SK-N-SH (cell line): ENCODE measurements at regions not wholly inside any gene's neighbourhood (a gene's known extent, or its start where the extent isn't known, plus 50 kb on each side); places are given as distances from the start of the nearest gene placed in this dataset.

Experiments used
- CTCF ChIA-PET: fragments of 300-600, 350-600 bp; formaldehyde crosslinking; extraction: SDS; loops from one replicate; lab custom pipeline; 2021; lab: Yijun Ruan, JAX
- POLR2A ChIA-PET: fragments of 350-600 bp; sonication (Branson Sonifier 250); formaldehyde crosslinking; extraction: SDS; loops from one replicate; lab custom pipeline; 2020; ENCODE audit warnings: antibody characterized with exemption, inconsistent platforms; lab: Yijun Ruan, JAX
- DNase-seq: peaks from one replicate; pipeline ENCODE4 v3.0.0; 2012
- H2AFZ ChIP-seq: fragments of 200-600 bp; sonication (generic); 2 replicates; pipeline ENCODE4 v1.8.1; 2016; ENCODE audit warnings: antibody characterized with exemption, mild to moderate bottlenecking, low read depth
- H3F3A ChIP-seq: fragments of 200-600 bp; sonication (generic); replicated peaks from 2 replicates; pipeline ENCODE3; 2016; ENCODE audit warnings: antibody characterized with exemption, mild to moderate bottlenecking; ENCODE audit not compliant: insufficient read depth
- H3K27ac ChIP-seq, 2 experiments: fragments of 200-500 bp in 1 of 2; fragments of 200-600 bp in 1 of 2; sonication (Bioruptor generic) in 1 of 2; sonication (generic), shearing (Covaris generic) in 1 of 2; 2 replicates each; pipeline versions ENCODE4 v1.5.1 to v1.6.1; 2014 to 2016; ENCODE audit warnings: low read depth in 2 of 2, inconsistent platforms in 1 of 2, low read length in 1 of 2, mild to moderate bottlenecking in 1 of 2, mixed read lengths in 1 of 2
- H3K27me3 ChIP-seq: fragments of 200-600 bp; sonication (generic), shearing (Covaris generic); 2 replicates; pipeline ENCODE4 v1.6.1; 2016; ENCODE audit warnings: mixed run types; ENCODE audit not compliant: insufficient read depth
- H3K36me3 ChIP-seq, 2 experiments: fragments of 200-500 bp in 1 of 2; fragments of 200-600 bp in 1 of 2; sonication (Bioruptor generic) in 1 of 2; sonication (generic) in 1 of 2; replicated peaks in 1 of 2; 2 replicates each; pipeline versions ENCODE3 to v1.5.1; 2014 to 2016; ENCODE audit warnings: low read length in 1 of 2, mild to moderate bottlenecking in 1 of 2; ENCODE audit not compliant: insufficient read depth in 2 of 2, control insufficient read depth in 1 of 2
- H3K4me1 ChIP-seq, 2 experiments: fragments of 200-500 bp in 1 of 2; fragments of 200-600 bp in 1 of 2; sonication (Bioruptor generic) in 1 of 2; sonication (generic), shearing (Covaris generic) in 1 of 2; 2 replicates each; pipeline versions ENCODE4 v1.5.1 to v1.6.1; 2014 to 2016; ENCODE audit warnings: low read depth in 1 of 2, low read length in 1 of 2, mixed run types in 1 of 2; ENCODE audit not compliant: insufficient read depth in 2 of 2, control insufficient read depth in 1 of 2
- H3K4me2 ChIP-seq: fragments of 200-600 bp; sonication (generic), shearing (Covaris generic); 2 replicates; pipeline ENCODE4 v1.6.1; 2017; ENCODE audit warnings: mixed run types
- H3K4me3 ChIP-seq, 2 experiments: fragments of 200-500 bp in 1 of 2; fragments of 200-600 bp in 1 of 2; sonication (Bioruptor generic) in 1 of 2; sonication (generic), shearing (Covaris generic) in 1 of 2; 2 replicates each; pipeline versions ENCODE4 v1.5.1 to v1.8.1; 2014 to 2016; ENCODE audit warnings: low read depth in 2 of 2, inconsistent platforms in 1 of 2, low read length in 1 of 2, mild to moderate bottlenecking in 1 of 2, mixed read lengths in 1 of 2, moderate library complexity in 1 of 2
- H3K79me2 ChIP-seq: fragments of 200-600 bp; sonication (generic); 2 replicates; pipeline ENCODE4 v1.8.1; 2017; ENCODE audit warnings: mild to moderate bottlenecking; ENCODE audit not compliant: insufficient read depth
- H3K9ac ChIP-seq: fragments of 200-600 bp; sonication (generic); 2 replicates; pipeline ENCODE4 v1.6.1; 2017; ENCODE audit warnings: mixed run types
- H3K9me2 ChIP-seq: fragments of 200-600 bp; sonication (generic); 2 replicates; pipeline ENCODE4 v1.6.1; 2017; ENCODE audit warnings: mixed run types
- H3K9me3 ChIP-seq: fragments of 200-600 bp; sonication (generic); 2 replicates; pipeline ENCODE4 v1.6.1; 2017; ENCODE audit warnings: mixed run types, mild to moderate bottlenecking, moderate library complexity
- H4K20me1 ChIP-seq: fragments of 200-600 bp; sonication (generic); 2 replicates; pipeline ENCODE4 v1.6.1; 2017; ENCODE audit warnings: mild to moderate bottlenecking, mixed run types; ENCODE audit not compliant: insufficient read depth
- CHD2 ChIP-seq: fragments of 150-350 bp; IDR thresholded peaks from 2 replicates; pipeline ENCODE4 v1.6.1; 2018; ENCODE audit warnings: low read length; ENCODE audit not compliant: partially characterized antibody
- EP300 ChIP-seq, 2 experiments: IDR thresholded peaks; 2 replicates each; pipeline versions ENCODE4 v1.4.0 to v1.6.1; 2012; ENCODE audit warnings: borderline replicate concordance in 1 of 2, low read depth in 1 of 2, low read length in 1 of 2
- EZH2phosphoT487 ChIP-seq: fragments of 200-600 bp; sonication (generic); IDR thresholded peaks from 2 replicates; pipeline ENCODE4 v1.6.1; 2017; ENCODE audit warnings: low read depth, mixed run types, mild to moderate bottlenecking, antibody characterized with exemption, moderate library complexity, borderline replicate concordance
- GATA2 ChIP-seq: sonication (generic); formaldehyde crosslinking; IDR thresholded peaks from 2 replicates; pipeline ENCODE4 v1.5.0; 2020; ENCODE audit warnings: mild to moderate bottlenecking, missing genetic modification reagents
- IRF3 ChIP-seq: fragments of 150-350 bp; IDR thresholded peaks from 2 replicates; pipeline ENCODE4 v1.6.1; 2016; ENCODE audit warnings: mild to moderate bottlenecking, low read depth, low read length
- MEF2A ChIP-seq: IDR thresholded peaks from 2 replicates; pipeline ENCODE4 v1.4.0; 2012; ENCODE audit warnings: low read depth, borderline replicate concordance
- NRF1 ChIP-seq: IDR thresholded peaks from 2 replicates; pipeline ENCODE4 v1.6.1; 2012; ENCODE audit warnings: low read depth, mild to moderate bottlenecking, low read length
- PBX3 ChIP-seq: IDR thresholded peaks from 2 replicates; pipeline ENCODE4; 2012
- POLR2AphosphoS5 ChIP-seq: IDR thresholded peaks from 2 replicates; pipeline ENCODE4 v1.6.1; 2012; ENCODE audit warnings: low read depth, low read length
- RAD21 ChIP-seq: IDR thresholded peaks from 2 replicates; pipeline ENCODE4 v1.6.1; 2012; ENCODE audit warnings: mild to moderate bottlenecking, low read length
- REST ChIP-seq: IDR thresholded peaks from 2 replicates; pipeline ENCODE4 v1.6.1; 2012; ENCODE audit warnings: mild to moderate bottlenecking, low read depth, low read length, moderate library complexity
- SMC3 ChIP-seq: IDR thresholded peaks from 2 replicates; pipeline ENCODE4 v1.6.1; 2012; ENCODE audit warnings: low read depth, low read length, improper control_type of control experiment
- TAF1 ChIP-seq: IDR thresholded peaks from 2 replicates; pipeline ENCODE4 v1.6.1; 2012; ENCODE audit warnings: low read depth, mild to moderate bottlenecking, low read length, moderate library complexity, borderline replicate concordance
- TEAD4 ChIP-seq: IDR thresholded peaks from 2 replicates; pipeline ENCODE4 v1.4.0; 2012; ENCODE audit warnings: mild to moderate bottlenecking, borderline replicate concordance; ENCODE audit not compliant: insufficient read depth
- USF1 ChIP-seq: IDR thresholded peaks from 2 replicates; pipeline ENCODE4 v1.4.0; 2012; ENCODE audit warnings: low read depth, borderline replicate concordance
- YY1 ChIP-seq: IDR thresholded peaks from 2 replicates; pipeline ENCODE4 v1.4.0; 2012; ENCODE audit warnings: low read depth, mild to moderate bottlenecking
- WGBS: methylation state at CpG from one replicate; pipeline ENCODE4 v1.1.6; 2017; ENCODE audit warnings: low lambda C conversion rate; 5-methylcytosine and 5-hydroxymethylcytosine counted together

DNA sequence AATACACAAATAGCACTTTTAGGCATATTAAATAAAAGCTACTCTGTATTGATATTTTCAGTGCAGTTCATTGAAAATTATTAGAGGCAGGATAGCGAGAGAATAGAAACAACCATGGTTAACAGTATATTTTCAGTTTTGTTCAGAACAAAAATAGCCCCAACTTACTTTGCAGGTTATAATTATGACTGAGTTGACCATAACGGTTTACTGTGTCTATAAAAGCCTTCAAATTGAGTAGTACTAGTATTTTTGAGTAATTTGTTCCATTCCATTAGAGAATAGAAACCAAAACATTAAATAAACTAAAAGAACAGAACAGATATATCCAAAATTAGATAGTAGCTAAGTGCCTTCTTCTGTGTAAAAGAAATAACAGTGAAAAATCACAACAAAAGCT, 1108.4 kb upstream of the PCDH20 start:
- ChIA-PET POLR2A (no interaction called here), CTCF (interaction anchor here (1.4 kb wide), 1 partner anchor 12 kb away, joined by 4 read pairs; no protein-coding TSS in a partner anchor)
- H4K20me1 ChIP-seq: no peaks in the 10 kb centered on the region
- H3K27ac ChIP-seq: no peak overlapping the region
- no peaks in the 10 kb centered on the region for H3K36me3 ChIP-seq
- WGBS: 36% methylated on average over 2 of the region's 2 CpGs
- no peaks in the 10 kb centered on the region for H3F3A ChIP-seq
- TF ChIP-seq EP300 (IDR thresholded peaks at IDR 0.05; ENCODE audit: borderline replicate concordance in 1 of 2, low read depth in 1 of 2, low read length in 1 of 2) (no peak), USF1 (no peak), IRF3 (no peak), YY1 (no peak), MEF2A (no peak), RAD21 (no peak), SMC3 (no peak), TAF1 (no peak), REST (no peak), EZH2phosphoT487 (no peak), GATA2 (CRISPR knock-in tag) (no peak), POLR2AphosphoS5 (no peak), TEAD4 (no peak), CHD2 (no peak), NRF1 (no peak), PBX3 (no peak)
- H3K9ac ChIP-seq: no peak overlapping the region
- H3K79me2 ChIP-seq: no peaks in the 10 kb centered on the region
- H3K27me3 ChIP-seq: no peaks in the 10 kb centered on the region
- H3K4me3 ChIP-seq: no peak overlapping the region
- H3K4me2 ChIP-seq: no peak overlapping the region
- no peaks in the 10 kb centered on the region for H3K4me1 ChIP-seq
- no peak for DNase-seq
- no peaks in the 10 kb centered on the region for H3K9me3 ChIP-seq
- no peaks in the 10 kb centered on the region; the same call in 1 of the 2 replicates for H3K9me2 ChIP-seq
- H2AFZ ChIP-seq: no peak overlapping the region
